ENCODE measurements at regions not wholly inside any gene's neighbourhood (a gene's known extent, or its start where the extent isn't known, plus 50 kb on each side); places are given as distances from the start of the nearest gene placed in this dataset.
"Not testable (repeated sequence)": the region's sequence is repeated elsewhere in the genome, so short reads cannot be mapped to it uniquely, and the experiment has no call there.

DNA sequence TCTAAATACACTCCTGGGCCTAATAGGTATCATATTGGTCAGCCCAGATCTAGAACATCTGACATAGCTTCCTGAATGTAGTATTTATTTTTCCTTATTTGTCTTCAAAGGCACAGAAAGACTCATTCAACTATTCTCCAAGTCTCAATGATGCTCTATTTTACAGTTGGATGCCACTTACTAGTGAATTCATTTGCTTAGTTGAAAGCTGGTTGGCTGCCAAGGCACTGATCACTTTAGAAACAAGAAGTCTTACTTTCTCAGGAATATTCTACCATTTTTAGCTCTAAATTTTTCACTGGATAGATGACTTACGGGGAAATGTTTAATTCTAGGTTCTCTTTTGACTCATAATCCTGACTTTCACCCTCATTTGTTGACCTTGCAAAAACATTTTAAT is 863.4 kb downstream of the SORCS1 start:
- intact Hi-C loops (cut with micrococcal nuclease), result no loop called here

DNA sequence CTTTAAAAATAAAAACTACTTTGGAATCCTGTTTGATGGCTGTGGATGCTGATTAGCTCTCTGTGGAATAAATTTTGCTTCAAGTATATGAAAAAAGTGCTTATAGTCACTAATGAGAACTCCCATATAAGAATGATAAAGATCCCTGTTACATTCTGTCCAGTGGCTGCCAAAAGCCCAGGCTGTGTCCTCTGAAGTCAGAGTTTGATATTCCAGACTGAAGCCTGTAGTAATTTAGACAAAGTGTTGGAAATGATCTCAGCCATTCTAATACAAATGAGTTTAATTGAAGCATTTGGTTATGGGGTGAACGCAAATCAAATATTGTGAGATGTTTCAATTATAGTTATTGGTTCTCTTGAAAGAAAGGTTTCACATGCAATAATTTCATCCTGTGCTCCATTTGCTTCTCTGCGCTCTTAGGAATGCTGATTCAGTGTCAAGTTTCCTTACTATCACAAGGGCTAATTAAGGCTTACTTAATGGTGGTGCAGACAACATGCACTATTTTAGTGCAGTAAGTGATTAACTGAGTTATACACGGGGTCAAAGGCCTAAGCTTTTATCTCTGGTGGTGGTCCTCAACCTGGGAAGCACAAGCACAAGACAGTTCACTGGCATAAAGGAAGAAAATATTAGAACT is 867.6 kb downstream of the SORCS1 start:
- intact Hi-C loops (cut with micrococcal nuclease), result no loop called here

DNA sequence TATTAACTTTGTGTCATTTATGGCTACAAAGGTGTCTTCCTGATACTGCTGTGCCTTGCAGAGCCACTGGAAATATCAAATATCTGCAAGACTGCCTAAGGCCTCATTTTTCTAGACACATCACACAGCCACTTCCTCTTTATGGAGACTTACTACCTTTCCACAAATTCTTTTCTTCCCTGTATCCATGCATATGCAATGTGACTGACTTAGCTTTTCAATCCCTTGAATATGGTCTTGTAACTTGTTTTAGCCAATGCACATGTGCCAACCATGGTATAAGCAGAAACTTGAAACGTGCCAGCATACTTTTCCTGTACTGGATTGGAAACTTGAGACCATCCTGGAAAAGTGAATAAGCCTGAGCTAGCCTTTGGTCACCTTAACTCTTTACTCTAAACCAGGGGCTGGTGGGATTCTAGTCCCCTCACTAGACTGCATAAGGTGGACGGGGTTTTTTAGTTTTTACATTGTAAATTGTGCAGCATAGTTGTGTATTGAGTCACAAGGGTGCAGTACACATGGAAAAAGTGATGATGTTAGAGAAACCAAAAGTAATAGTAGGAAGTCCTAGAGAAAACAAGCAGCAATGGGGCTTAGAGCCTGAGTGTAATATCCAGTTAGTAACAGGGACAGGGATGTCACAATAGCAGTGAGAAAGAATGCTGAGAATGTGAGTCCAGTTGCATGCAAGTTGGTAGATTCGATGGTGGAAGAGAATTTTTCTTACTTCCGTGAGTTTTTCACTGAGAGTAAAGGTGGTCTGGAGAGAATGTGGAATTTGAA is 879.5 kb downstream of the SORCS1 start:
- intact Hi-C loops (cut with micrococcal nuclease), result no loop called here

DNA sequence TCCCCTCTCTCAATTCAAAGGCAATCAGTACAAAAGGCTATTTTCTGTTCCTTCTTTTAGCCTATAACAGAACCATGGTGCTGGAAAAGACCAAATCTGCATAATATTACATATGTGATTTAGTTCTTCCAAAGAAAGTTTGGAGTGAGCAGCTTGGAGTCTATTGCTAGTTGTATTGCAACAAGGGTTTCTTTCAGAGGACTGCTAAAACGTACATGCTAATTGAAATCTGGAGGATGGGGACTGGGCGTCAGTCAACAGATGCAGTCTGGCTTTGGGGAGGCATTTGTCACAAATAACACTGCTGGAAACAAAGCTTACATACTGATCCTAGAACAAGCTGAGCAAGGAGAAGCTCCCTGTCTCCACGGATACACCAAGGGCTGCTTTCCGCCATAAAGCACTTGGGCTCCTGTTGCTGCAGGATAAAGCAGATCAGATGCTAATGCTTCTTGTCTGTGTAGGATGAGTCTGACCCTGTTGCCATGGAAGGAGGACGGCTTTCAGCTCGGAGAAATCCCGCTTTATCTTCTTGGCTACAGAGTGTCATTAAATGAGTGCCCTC is 883.5 kb downstream of the SORCS1 start:
- intact Hi-C loops (cut with micrococcal nuclease), result no loop called here

DNA sequence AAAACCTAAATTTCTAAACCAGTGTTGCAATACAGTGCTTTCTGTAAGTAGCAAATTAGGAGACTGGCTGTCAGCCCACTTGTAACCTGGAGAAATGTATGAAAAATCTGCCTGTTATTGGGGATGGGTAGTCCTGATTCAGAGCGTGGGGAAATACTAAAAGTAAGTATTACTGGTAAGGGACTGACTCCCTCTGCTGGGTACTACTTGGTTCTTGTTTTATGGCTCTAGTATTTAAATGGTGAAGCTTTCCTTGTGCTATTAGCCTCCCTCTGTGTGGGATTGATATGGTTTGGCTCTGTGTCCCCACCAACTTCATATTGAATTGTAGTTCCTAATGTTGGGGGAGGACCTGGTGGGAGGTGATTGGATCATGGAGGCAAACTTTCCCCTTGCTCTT is 886.1 kb downstream of the SORCS1 start:
- intact Hi-C loops (cut with micrococcal nuclease), result no loop called here

DNA sequence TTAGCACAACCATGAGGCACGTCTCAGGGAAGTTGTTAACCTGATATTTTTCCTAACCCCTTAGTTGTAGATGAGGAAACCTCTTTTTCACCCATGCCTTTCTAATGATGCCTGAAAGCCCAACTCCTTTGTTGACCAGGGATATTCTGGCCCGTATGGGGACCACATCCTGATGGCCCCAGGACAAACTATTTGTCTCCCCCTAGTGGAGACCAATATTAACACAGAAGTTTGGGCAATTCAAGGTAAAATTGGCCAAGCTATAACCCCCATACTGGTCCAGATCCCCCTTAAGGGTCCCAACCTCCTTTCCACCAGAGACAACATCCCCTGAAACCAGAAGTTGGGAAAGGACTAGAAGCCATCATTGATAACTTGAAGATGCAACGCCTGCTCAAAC is 893.3 kb downstream of the SORCS1 start:
- intact Hi-C loops (cut with micrococcal nuclease), result no loop called here

DNA sequence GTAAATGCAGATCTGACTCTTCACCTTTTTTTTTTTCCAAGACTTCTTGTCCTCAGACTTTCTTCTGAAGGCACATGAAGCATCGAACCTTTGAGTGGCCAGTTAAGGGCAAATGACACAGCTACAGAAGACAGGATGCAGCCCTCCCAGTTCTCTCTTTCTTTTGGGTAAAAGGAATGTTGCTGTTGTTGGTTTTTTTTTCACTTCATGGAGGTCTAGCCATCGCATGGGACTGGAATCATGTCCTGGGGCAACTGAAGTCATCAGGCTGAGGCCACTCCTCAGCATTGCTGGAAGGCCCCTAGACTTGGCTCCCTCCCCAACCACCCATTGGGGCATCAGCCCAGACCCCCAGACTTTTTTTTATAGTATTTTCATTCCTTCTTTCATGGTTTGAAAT is 896.5 kb downstream of the SORCS1 start:
- intact Hi-C loops (cut with micrococcal nuclease), result no loop called here

DNA sequence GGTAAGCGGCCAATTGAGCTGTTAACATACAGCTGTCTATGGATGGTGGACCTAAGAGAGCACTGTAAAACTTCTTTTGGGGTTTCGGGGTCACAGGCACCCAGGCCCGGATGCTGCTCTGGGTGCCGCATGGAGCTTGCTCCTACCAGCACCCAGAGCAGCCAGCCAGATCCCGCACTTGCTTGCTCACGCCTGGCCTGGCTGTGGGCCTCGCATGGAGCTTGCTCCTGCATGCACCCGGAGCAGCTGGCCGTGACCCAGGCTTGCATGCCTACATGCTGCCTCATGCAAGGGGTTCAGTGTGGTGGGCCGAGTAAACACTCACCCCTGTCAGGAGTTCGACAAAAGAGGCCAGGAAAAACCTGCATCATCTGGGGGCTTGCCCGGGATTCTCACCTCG is 896.9 kb downstream of the SORCS1 start:
- intact Hi-C loops (cut with micrococcal nuclease), result no loop called here

DNA sequence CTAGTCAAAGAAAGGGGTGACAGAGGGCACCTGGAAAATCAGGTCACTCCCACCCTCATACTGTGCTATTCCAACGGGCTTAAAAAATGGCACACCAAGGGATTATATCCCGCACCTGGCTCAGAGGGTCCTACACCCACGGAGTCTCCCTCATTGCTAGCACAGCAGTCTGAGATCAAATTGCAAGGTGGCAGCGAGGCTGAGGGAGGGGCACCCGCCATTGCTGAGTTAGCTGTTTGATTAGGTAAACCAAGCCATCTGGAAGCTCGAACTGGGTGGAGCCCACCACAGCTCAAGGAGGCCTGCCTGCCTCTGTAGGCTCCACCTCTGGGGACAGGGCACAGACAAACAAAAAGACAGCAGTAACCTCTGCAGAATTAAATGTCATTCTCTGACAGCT is 907.1 kb downstream of the SORCS1 start:
- intact Hi-C loops (cut with micrococcal nuclease), result not testable (repeated sequence)

DNA sequence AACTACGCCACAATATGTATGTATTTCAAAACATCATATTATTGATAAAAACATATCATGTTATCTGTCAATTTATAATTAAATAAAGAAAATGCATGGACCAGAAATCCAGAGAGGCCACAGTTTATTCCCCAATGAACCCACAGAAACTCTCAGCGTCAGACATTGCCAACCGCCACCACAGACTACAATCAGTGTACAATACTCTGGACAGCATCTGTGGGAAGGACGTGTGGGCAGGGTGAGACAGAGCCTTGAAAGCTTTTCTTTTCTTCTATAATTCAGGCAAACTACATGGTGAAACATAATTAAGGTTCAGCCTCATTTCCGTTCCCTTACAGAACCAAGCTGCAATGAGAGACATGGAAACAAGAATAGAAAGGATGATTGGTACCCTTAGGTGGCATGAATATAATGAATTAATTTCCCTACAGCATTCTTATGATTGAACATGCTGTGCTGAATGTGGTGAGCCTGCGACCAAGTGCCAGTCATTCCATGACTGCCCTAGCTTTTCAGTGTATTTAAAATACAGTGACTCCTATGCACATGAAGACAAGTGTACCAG is 909.3 kb downstream of the SORCS1 start:
- intact Hi-C loops (cut with micrococcal nuclease), result no loop called here

DNA sequence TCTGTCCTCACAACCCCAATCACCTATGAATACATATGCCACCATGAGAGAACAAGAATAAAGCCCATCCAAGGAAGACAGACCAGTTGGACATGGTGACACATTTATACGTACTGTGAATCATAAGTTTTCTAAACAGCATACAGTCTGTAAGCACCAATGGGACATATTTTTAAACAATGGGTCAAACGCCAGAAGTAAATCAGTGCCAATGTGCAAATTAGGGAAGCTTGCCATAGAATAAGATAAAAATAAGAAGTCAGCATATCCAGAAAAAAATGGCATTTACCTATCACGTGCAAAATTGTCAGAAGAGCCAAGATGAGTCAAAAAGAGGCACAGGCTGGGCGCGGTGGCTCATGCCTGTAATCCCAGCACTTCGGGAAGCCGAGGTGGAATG is 910.4 kb downstream of the SORCS1 start:
- intact Hi-C loops (cut with micrococcal nuclease), result no loop called here

DNA sequence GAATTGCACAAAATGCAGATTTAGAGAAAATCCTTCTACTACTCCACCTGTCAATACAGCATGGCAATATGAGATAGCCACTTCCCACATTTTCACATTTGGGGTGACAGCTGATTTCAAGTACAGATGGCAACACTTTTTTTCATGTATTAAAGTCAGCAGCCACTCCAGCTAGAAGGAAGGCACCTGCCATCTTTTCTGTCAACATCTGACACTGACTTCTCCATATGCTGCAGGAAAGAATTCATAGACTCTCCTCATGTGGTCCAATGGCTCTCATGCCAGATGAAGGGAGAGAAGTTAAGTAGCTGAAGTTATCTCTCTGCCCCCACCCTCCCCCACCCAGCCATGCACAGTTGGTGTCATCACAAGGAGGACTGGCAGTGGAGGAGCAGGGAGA is 912.0 kb downstream of the SORCS1 start:
- intact Hi-C loops (cut with micrococcal nuclease), result no loop called here

DNA sequence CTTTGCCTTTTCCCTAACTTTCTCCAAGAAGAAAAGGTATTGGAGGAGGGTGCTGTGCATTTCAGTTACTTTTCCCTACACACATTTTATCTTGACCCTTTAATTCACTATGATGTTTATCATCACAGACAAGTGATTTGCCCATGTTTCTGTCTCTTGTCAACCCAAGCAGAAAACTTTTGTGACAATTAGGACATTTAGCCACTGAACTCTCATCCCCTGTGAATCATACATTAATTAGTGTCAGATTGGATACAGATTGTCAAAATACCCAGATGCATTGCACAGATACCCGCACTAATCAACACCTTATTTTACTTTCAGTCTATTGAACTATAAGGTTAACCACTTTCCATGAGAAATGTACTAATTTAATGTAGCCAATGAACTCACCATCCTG is 912.9 kb downstream of the SORCS1 start:
- intact Hi-C loops (cut with micrococcal nuclease), result no loop called here

DNA sequence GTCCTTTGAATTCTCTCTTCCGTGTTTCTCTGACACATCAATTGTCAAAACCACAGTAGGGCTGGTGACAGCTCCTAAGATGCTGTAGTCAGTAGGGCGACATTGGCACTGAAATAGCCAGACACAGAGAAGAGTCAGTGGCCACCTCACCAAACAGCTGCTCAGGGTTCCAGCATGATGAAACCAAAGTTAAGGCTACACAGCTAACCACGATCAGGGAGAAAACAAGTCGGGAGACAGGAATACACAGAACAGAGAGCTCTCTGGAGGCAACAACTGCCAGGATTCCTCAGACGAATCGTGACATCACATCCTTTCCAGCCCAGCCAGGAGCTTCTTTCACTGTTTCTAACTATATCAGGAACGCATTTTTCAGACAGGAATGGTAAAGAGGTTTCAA is 922.2 kb downstream of the SORCS1 start:
- intact Hi-C loops (cut with micrococcal nuclease), result no loop called here

DNA sequence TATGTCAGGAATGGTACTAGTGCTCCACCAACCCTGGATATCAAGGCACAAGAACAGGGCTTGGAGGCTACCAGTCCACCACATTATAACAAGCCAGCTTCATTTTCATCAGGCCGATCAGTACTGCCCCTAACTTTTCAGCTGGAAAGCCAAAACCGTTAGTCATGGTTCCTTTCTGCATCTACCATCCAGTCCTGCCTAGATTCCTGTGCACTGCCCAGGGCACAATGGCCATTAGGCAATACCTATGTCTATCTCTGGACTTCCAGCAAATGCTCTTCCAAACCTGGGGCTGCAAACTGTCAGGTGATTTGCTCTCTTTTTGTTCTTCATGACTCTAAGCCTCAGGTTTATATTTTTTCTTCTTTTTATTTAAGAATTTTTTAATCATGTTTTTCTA is 937.7 kb downstream of the SORCS1 start:
- intact Hi-C loops (cut with micrococcal nuclease), result no loop called here

DNA sequence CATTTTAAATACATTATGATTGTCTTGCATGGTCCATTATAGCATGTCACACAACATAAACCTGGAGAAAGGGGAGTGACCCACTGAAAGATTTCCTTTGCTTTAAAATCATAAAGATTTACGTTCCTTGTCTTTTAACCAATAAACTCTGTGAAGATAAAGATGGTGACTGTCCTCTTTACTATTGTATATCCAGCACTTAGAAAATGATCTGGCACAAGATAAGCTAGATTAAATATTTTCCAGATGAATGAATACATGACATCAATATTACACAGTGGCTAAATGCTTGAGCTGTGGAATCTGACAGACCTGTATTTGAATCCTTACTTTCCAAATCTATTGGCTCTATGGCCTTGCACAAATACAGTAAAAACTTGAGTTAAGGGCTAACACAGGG is 938.4 kb downstream of the SORCS1 start:
- intact Hi-C loops (cut with micrococcal nuclease), result no loop called here

DNA sequence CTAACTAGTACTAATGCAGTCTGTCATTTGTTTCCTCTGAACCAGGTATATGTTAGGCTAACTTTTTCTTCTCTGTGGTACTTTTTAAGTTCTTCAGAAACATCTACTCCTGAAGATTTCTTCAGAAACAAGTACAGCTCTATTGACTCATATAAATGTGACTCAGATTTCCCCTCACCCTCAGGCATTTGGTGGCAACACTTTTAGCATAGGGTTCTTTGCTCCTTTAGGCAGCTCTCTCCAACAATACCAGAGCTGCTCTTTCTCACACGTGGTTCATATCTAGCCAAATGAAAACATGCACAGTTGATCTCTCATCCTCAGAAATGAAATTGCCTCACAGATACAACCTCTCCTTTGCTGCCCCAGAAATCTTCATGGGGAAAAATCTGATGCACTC is 939.8 kb downstream of the SORCS1 start:
- intact Hi-C loops (cut with micrococcal nuclease), result no loop called here

DNA sequence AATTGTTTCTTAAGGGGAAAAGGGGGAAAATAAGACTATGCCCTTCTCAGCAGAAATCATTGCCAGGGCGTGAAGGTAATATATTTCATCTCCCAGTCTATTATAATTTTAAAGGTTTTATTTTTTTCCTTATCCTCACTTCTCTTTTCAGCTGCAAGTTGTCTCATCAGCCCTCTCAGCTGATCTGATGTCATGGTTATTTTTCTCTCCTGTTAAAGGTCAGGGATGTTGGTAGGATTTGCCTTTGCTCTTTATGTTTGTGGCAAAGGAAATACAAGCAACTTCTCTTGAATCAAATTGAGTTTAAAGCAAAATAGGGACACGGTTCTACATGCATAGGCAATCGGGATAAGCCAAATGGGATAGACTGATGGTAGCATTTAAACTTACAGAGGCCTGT is 946.9 kb downstream of the SORCS1 start:
- intact Hi-C loops (cut with micrococcal nuclease), result no loop called here

DNA sequence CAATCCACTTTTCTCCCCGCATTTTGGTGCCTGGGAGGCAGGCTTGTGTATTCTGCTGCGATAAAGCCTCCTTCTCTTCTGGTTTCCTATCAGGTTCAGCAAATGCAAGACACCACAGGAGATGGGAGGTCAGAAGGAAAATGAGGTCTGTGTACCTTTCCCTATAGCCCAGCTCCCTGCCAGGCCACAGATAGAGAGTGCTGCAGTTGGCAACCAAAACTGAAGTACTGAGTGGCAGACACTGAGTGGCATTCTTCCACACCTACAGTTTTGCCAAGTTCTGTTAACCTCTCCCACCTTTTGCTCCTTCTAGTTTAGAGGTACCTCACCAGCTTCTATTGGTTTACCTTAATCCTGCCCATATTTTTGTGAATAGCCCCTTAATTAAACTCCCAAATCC is 948.4 kb downstream of the SORCS1 start:
- intact Hi-C loops (cut with micrococcal nuclease), result no loop called here

DNA sequence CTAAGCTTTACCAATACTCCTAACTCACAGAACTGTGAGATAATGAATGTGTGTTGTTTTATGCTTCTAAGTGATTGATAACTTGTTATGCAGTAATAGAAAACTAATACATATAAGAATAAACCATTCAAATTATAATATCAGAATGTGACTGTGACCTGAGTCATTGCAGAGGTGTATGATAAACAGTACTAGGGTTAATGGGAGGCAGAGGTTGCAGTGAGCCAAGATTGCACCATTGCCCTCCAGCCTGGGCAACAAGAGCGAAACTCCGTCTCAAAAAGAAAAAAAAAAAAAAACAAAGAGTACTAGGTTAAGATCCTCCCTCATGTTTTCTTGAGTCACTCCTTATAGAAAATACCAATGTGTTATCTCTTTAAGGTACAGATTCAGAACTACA is 950.3 kb downstream of the SORCS1 start:
- intact Hi-C loops (cut with micrococcal nuclease), result no loop called here

DNA sequence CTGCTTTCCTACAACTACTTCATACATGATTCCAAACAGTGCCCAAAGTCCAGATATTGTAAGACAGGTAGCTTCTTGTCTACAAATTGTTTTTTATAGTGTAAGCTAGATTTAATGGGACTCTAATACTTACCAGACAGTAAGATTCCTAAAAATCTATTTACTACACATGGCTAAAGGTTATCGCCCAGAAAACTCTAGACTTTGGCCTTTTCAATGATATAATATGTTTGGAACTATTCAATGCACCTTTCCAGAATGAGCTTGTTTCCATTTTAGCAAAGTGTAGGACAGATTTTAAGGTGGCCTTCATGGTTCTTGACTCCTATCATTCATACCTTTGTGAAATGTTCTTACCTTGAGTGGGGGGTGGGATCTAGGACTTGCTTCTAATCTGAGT is 951.0 kb downstream of the SORCS1 start:
- intact Hi-C loops (cut with micrococcal nuclease), result no loop called here

DNA sequence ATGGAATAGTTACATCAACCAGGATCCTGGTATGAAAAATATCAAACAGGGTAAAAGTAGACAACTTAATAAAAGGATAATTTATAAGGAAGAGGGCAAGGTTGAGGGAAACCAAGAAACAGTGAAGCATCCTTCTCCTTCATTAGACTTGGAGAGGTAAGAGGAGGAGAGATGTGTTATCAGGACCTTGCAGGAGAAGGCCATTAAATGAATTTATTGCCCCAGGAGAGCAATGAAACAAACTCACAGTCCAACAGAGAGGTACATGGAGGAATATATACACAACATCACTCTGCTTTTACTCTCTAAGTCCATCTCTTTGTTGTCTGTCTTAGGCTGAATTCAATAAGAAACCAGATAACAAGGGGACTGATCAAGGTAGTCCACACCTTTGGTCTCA is 966.2 kb downstream of the SORCS1 start:
- intact Hi-C loops (cut with micrococcal nuclease), result no loop called here

DNA sequence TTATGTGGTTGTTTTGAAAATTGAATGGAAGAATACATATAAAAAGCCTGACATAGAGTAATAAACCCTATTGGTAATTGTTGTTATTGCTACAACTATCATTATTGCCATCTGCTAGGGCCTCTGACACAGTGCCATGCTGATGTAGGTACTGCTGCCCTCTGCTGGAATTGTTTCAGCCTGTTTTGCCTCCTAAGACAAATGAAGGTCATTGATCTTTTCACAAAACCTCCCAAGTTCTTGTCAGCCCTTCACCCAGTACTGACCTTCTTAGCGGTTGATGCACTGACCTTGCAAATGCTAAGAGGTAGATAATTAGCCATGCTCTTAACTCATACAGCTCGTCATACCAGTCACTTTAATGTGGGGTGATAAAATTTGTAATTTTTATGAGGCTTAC is 975.2 kb downstream of the SORCS1 start:
- intact Hi-C loops (cut with micrococcal nuclease), result loop anchor here (1.0 kb wide), 1 partner anchor 239 kb away; no protein-coding TSS in a partner anchor

Measured in T-helper 1 cell treated with Interleukin-12 subunit alpha and Interleukin-12 subunit beta and Interleukin-4 antibody, amounts not matched to agents 30 ng/mL and 1 ng/mL, for 36 hours (primary cell).